ENCODE measurements at regions not wholly inside any gene's neighbourhood (a gene's known extent, or its start where the extent isn't known, plus 50 kb on each side); places are given as distances from the start of the nearest gene placed in this dataset.
"Not testable (repeated sequence)": the region's sequence is repeated elsewhere in the genome, so short reads cannot be mapped to it uniquely, and the experiment has no call there.

GRCh38 chr1:90864681-90865080, 147.6 kb upstream of the BARHL2 start:
- Histone ChIP-seq H3K27me3 (ENCODE audit: control insufficient read depth, insufficient read depth, low read length) (no peaks in the 10 kb centered on the region), H3K36me3 (ENCODE audit: control insufficient read depth, insufficient read depth, low read length) (no peaks in the 10 kb centered on the region), H3K9ac (ENCODE audit: low read length) (no peak overlapping the region), H3K4me3 (ENCODE audit: low read length) (no peak overlapping the region), H3K4me1 (ENCODE audit: control insufficient read depth, insufficient read depth, low read length) (no peaks in the 10 kb centered on the region), H3K9me3 (ENCODE audit: control insufficient read depth, low read length) (no peaks in the 10 kb centered on the region)

DNA sequence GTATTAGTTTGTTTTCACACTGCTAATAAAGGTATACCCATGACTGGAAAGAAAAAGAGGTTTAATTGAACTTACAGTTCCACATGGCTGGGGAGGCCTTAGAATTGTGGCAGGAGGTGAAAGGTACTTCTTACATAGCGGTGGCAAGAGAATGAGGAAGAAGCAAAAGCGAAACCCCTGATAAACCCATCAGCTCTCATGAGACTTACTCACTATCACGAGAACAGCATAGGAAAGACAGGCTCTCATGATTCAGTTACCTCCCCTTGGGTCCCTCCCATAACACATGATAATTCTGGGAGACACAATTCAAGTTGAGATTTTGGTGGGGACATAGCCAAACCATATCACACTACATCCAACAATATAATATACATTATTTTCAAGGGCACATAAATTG, 145.7 kb upstream of the BARHL2 start:
- H3K27me3 ChIP-seq (ENCODE audit: control insufficient read depth, insufficient read depth, low read length): no peaks in the 10 kb centered on the region

GRCh38 chr1:90861421-90861820, 144.3 kb upstream of the BARHL2 start:
- H3K4me3 ChIP-seq (ENCODE audit: low read length); H3K9ac ChIP-seq (ENCODE audit: low read length); H3K4me1 ChIP-seq (ENCODE audit: control insufficient read depth, insufficient read depth, low read length); H3K36me3 ChIP-seq (ENCODE audit: control insufficient read depth, insufficient read depth, low read length); H3K27me3 ChIP-seq (ENCODE audit: control insufficient read depth, insufficient read depth, low read length); H3K9me3 ChIP-seq (ENCODE audit: control insufficient read depth, low read length): not testable (repeated sequence)

More for the DNA sequence above, 145.7 kb upstream of the BARHL2 start:
- no peaks in the 10 kb centered on the region for H3K36me3 ChIP-seq (ENCODE audit: control insufficient read depth, insufficient read depth, low read length)
- no peak overlapping the region for H3K4me3 ChIP-seq (ENCODE audit: low read length)
- H3K9me3 ChIP-seq (ENCODE audit: control insufficient read depth, low read length): no peaks in the 10 kb centered on the region
- H3K9ac ChIP-seq (ENCODE audit: low read length): no peak overlapping the region
- no peaks in the 10 kb centered on the region for H3K4me1 ChIP-seq (ENCODE audit: control insufficient read depth, insufficient read depth, low read length)

GRCh38 chr1:90856463-90857007, 139.4 kb upstream of the BARHL2 start:
- peaks cover 9% of the 10 kb centered on the region for H3K27me3 ChIP-seq (ENCODE audit: control insufficient read depth, insufficient read depth, low read length)
- H3K4me3 ChIP-seq (ENCODE audit: low read length): no peak overlapping the region
- H3K9me3 ChIP-seq (ENCODE audit: control insufficient read depth, low read length): no peaks in the 10 kb centered on the region
- no peak overlapping the region for H3K9ac ChIP-seq (ENCODE audit: low read length)
- H3K4me1 ChIP-seq (ENCODE audit: control insufficient read depth, insufficient read depth, low read length): peaks cover 5% of the 10 kb centered on the region
- H3K36me3 ChIP-seq (ENCODE audit: control insufficient read depth, insufficient read depth, low read length): no peaks in the 10 kb centered on the region

DNA sequence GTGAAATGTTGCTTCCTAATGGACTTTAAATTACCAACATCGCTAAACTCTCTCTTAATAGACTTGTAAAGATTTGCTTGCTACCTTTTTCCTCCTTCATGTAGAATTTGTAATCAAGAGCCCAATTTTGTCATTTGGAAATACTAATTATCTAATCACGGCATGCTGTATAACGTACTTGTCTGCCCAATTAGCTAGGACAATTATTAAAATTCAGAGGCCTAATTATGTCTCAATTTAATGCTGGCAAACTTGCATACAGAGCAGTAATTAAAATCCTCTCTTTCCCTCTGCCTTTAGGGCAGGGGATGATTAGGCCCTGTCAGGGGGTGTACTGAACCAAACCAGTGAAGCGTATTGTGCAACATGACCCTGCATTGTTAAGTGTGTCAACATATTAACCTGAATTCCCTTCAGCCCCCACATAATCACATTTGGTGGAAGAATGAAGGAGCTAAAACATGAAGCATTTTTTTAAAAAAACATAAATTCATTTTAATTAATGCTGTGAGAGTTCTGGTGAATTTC, 137.4 kb upstream of the BARHL2 start:
- no peak overlapping the region for H3K9ac ChIP-seq (ENCODE audit: low read length)
- no peaks in the 10 kb centered on the region for H3K36me3 ChIP-seq (ENCODE audit: control insufficient read depth, insufficient read depth, low read length)
- peaks cover 5% of the 10 kb centered on the region for H3K4me1 ChIP-seq (ENCODE audit: control insufficient read depth, insufficient read depth, low read length)
- H3K4me3 ChIP-seq (ENCODE audit: low read length): no peak overlapping the region
- no peaks in the 10 kb centered on the region for H3K9me3 ChIP-seq (ENCODE audit: control insufficient read depth, low read length)
- H3K27me3 ChIP-seq (ENCODE audit: control insufficient read depth, insufficient read depth, low read length): peaks cover 22% of the 10 kb centered on the region

- H3K4me1 ChIP-seq (ENCODE audit: control insufficient read depth, insufficient read depth, low read length): peaks cover 5% of the 10 kb centered on the region
- peaks cover 22% of the 10 kb centered on the region for H3K27me3 ChIP-seq (ENCODE audit: control insufficient read depth, insufficient read depth, low read length)
- H3K9me3 ChIP-seq (ENCODE audit: control insufficient read depth, low read length): no peaks in the 10 kb centered on the region
- no peaks in the 10 kb centered on the region for H3K36me3 ChIP-seq (ENCODE audit: control insufficient read depth, insufficient read depth, low read length)
- H3K9ac ChIP-seq (ENCODE audit: low read length): peak overlapping the region; percentile 24
- H3K4me3 ChIP-seq (ENCODE audit: low read length): peak overlapping the region; percentile 9
These were observed 134.6 kb upstream of the BARHL2 start for GRCh38 chr1:90851711-90852050.

GRCh38 chr1:90850898-90851710, 134.0 kb upstream of the BARHL2 start:
- no peaks in the 10 kb centered on the region for H3K36me3 ChIP-seq (ENCODE audit: control insufficient read depth, insufficient read depth, low read length)
- peak overlapping the region; percentile 72 for H3K4me3 ChIP-seq (ENCODE audit: low read length)
- H3K9ac ChIP-seq (ENCODE audit: low read length): peak overlapping the region; percentile 68
- peaks cover 5% of the 10 kb centered on the region for H3K4me1 ChIP-seq (ENCODE audit: control insufficient read depth, insufficient read depth, low read length)
- H3K9me3 ChIP-seq (ENCODE audit: control insufficient read depth, low read length): no peaks in the 10 kb centered on the region
- peaks cover 22% of the 10 kb centered on the region for H3K27me3 ChIP-seq (ENCODE audit: control insufficient read depth, insufficient read depth, low read length)

DNA sequence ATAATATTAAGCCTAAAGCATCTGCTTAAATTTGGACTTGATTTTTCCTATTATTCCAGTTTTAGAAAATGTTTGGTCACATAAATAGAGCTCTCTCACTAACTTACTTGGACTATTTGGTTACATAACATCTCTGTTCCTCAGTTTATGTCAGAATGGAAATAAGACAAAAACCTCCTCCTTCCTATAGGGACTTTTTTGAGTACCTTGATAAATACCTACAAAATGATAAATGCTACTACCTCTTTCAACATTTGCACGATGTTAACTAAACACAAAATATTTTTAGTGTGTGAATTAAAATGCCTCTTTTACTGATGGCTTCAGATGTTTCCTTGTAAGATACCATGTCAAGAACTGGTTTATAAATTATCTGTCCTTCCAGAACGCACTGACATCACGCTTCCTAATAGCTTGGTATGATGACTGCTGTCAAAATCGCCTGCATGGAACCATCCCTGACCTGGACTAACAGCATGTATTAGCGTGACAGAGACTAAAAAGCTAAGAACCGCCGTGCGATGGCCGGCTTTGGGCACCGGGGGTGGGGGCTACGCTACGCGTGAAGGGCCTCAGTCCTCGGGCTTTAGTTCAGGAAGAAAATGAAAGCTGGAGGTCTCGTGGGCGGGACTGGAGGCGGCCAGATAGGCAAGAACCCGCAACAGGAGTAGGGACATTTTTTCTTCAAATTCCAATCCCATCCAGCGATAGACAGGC, 133.2 kb upstream of the BARHL2 start:
- Histone ChIP-seq H3K4me1 (ENCODE audit: control insufficient read depth, insufficient read depth, low read length) (peaks cover 5% of the 10 kb centered on the region), H3K9ac (ENCODE audit: low read length) (peak overlapping the region; percentile 68), H3K4me3 (ENCODE audit: low read length) (peak overlapping the region; percentile 72), H3K36me3 (ENCODE audit: control insufficient read depth, insufficient read depth, low read length) (no peaks in the 10 kb centered on the region), H3K9me3 (ENCODE audit: control insufficient read depth, low read length) (no peaks in the 10 kb centered on the region), H3K27me3 (ENCODE audit: control insufficient read depth, insufficient read depth, low read length) (peaks cover 22% of the 10 kb centered on the region)

GRCh38 chr1:90841473-90841872, 124.4 kb upstream of the BARHL2 start:
- H3K36me3 ChIP-seq (ENCODE audit: control insufficient read depth, insufficient read depth, low read length): no peaks in the 10 kb centered on the region
- H3K4me1 ChIP-seq (ENCODE audit: control insufficient read depth, insufficient read depth, low read length): no peaks in the 10 kb centered on the region
- H3K27me3 ChIP-seq (ENCODE audit: control insufficient read depth, insufficient read depth, low read length): peaks cover 55% of the 10 kb centered on the region
- no peak overlapping the region for H3K9ac ChIP-seq (ENCODE audit: low read length)
- no peak overlapping the region for H3K4me3 ChIP-seq (ENCODE audit: low read length)
- H3K9me3 ChIP-seq (ENCODE audit: control insufficient read depth, low read length): no peaks in the 10 kb centered on the region

GRCh38 chr1:90840352-90840751, 123.2 kb upstream of the BARHL2 start:
- Histone ChIP-seq H3K9me3 (ENCODE audit: control insufficient read depth, low read length) (no peaks in the 10 kb centered on the region), H3K4me1 (ENCODE audit: control insufficient read depth, insufficient read depth, low read length) (no peaks in the 10 kb centered on the region), H3K27me3 (ENCODE audit: control insufficient read depth, insufficient read depth, low read length) (peaks cover 66% of the 10 kb centered on the region), H3K4me3 (ENCODE audit: low read length) (no peak overlapping the region), H3K36me3 (ENCODE audit: control insufficient read depth, insufficient read depth, low read length) (no peaks in the 10 kb centered on the region), H3K9ac (ENCODE audit: low read length) (no peak overlapping the region)

DNA sequence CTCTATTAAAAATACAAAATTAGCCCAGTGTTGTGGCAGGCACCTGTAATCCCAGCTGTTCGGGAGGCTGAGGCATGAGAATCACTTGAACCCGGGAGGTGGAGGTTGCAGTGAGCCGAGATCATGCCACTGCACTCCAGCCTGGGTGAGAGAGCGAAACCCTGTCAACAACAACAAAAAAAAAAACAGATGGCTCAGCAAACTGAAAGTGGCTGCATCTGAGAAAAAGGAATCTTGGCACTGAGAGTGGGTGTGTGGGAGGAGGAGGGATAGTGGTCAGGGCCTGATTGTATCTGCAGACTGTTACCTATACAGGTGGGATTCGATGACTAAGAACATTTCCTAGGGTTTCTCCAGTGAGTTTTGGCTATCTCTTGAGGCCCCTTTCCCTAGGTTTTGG, 122.2 kb upstream of the BARHL2 start:
- H3K27me3 ChIP-seq (ENCODE audit: control insufficient read depth, insufficient read depth, low read length): peaks cover 76% of the 10 kb centered on the region
- H3K4me3 ChIP-seq (ENCODE audit: low read length): no peak overlapping the region
- H3K9me3 ChIP-seq (ENCODE audit: control insufficient read depth, low read length): no peaks in the 10 kb centered on the region
- no peak overlapping the region for H3K9ac ChIP-seq (ENCODE audit: low read length)
- no peaks in the 10 kb centered on the region for H3K4me1 ChIP-seq (ENCODE audit: control insufficient read depth, insufficient read depth, low read length)
- no peaks in the 10 kb centered on the region for H3K36me3 ChIP-seq (ENCODE audit: control insufficient read depth, insufficient read depth, low read length)

GRCh38 chr1:90838720-90839119, 121.6 kb upstream of the BARHL2 start:
- H3K9me3 ChIP-seq (ENCODE audit: control insufficient read depth, low read length): no peaks in the 10 kb centered on the region
- no peaks in the 10 kb centered on the region for H3K36me3 ChIP-seq (ENCODE audit: control insufficient read depth, insufficient read depth, low read length)
- H3K4me1 ChIP-seq (ENCODE audit: control insufficient read depth, insufficient read depth, low read length): no peaks in the 10 kb centered on the region
- H3K27me3 ChIP-seq (ENCODE audit: control insufficient read depth, insufficient read depth, low read length): peaks cover 82% of the 10 kb centered on the region
- H3K9ac ChIP-seq (ENCODE audit: low read length): no peak overlapping the region
- H3K4me3 ChIP-seq (ENCODE audit: low read length): no peak overlapping the region
